ENCODE measurements at regions not wholly inside any gene's neighbourhood (a gene's known extent, or its start where the extent isn't known, plus 50 kb on each side); places are given as distances from the start of the nearest gene placed in this dataset.
A peak's percentile ranks its signal among the peaks of the same experiment; 100 is the strongest.

DNA sequence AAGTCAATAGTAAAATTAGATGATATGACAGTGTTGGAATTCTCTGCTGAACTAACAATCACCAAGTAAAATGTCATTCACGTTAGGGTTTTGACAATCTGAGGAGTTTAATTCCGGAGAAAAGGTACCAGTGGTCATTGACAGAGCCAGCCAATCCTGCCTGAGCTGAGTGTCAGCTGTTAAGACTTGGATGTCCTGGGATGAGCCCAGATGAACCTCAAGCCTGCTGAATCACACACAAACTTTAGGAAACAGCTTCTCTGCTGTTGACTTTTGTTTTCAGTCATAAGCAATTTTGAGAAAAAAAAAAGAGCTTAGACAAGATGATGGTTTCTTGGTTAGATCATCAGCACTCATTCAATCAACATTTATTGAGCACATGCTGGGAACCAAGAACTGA is 600.0 kb upstream of the SLC39A10 start:
- DNase-seq (ENCODE audit: low read depth), result no peak

DNA sequence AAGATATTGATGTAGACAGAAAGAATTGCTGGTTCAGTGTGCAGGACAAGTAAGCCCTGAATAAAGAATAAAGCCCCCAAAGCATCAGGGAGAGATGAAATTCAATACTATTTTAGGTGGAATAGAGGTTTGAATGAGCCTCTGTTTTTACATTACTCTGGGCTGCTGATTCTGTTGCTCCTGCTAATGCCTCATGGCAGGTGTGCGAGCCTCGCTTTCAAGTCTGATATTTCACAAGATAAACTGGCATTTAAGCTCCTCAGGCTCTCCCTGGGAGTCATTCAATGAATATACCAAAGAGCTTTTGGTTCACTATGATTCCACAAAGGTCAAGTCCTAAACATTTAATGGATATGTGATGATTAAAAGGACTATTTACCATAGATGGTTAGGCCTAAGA is 601.0 kb upstream of the SLC39A10 start:
- no peak for DNase-seq (ENCODE audit: low read depth)

DNA sequence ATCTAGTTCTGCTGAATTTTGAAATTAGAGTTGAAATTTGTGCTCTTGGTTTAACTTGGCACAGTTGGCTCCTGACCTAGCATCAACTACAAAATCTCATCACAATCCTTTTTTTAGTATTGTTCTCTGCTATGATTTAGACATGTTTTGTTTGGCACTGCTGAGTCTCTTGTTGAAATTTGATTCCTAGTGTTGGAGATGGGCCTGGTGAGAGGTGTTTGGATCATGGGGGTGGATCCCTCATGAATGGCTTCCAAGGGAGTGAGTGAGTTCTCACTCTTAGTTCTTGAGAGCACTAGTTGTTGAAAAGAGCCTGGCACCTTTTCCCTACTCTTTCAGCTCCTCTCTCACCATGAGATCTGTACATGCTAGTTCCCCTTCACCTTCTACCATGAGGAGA is 605.6 kb upstream of the SLC39A10 start:
- DNase-seq (ENCODE audit: low read depth), result no peak

DNA sequence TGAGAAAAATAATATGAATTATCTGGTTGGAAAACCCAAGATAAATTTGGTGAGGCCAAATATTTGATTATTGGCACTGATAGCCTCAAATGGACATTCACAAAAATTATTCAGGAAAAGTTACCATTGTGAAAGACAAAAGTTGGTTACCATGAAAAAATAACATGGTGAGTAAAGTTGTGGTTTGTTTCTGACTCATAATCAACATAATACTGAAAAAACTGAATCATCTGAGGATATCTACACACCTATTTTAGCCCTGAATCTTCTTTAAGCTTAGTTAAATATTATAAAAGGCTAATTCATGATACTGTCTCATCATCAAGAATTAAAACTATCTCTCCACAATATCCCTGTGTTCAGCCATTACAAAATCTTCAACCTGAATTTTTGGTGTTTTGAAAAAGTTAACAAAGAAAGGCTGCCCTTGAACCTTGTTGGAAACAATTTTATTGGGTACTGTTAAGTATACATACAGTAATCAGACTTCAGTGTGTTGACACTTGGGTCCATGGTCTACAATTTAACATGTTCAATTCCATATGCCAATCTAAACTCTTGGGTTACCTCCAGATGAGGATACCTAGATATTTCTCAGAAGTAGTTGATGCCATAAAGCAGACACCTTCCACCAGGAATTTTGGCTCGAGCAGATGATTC is 607.5 kb upstream of the SLC39A10 start:
- peak; percentile 78 for DNase-seq (ENCODE audit: low read depth)

DNA sequence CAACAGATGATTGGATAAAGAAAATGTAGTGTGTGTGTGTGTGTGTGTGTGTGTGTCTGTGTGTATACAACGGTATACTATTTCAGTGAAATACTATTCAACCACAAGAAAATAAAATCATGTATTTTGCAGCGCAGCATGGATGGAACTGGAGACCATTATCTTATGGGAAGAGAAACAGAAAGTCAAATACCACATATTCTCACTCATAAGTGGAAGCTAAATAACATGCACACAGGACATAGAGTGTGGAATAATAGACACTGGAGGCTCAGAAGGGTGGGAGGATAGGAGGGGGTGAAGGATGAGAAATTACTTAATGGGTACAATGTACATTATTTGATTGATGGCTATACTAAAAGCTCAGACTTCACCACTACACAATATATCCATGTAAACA is 609.1 kb upstream of the SLC39A10 start:
- DNase-seq (ENCODE audit: low read depth), result no peak

DNA sequence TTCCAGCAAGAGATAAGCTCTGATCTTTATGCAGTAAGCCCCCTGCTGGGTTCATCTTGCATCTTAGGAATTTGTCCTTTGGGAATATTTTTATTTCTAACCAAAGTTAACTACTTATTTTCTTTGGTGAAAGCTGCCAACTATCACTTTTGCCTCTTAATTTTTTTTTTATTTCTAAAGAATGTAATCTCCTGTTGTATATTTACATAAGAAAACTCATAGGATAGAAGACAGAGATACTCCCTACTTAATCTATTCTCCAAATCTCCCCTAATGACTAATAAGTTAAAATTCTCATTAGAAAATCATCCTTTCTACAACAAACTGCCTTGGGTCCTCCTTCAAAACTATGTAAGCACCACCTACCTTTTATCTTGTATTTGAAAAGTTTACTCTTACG is 612.2 kb upstream of the SLC39A10 start:
- DNase-seq (ENCODE audit: low read depth), result no peak

DNA sequence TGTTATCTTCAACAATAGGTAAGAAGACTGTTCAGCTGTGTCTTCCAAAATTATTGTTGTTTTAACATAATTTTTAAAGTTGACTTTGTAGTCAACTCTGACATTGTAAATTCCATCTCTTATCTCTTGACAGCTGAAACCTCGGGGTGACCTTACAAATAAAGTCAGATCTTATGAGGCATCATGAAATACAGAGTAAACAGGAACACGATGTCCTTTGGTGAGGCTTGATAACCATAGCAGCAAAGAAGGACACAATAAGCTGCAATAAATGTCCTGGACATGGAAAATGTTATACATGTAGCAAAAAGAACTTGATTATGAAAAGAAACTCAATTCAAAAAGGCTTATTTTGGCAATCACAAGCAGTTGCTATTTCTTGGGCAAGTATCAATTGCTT is 618.9 kb upstream of the SLC39A10 start:
- no peak for DNase-seq (ENCODE audit: low read depth)

DNA sequence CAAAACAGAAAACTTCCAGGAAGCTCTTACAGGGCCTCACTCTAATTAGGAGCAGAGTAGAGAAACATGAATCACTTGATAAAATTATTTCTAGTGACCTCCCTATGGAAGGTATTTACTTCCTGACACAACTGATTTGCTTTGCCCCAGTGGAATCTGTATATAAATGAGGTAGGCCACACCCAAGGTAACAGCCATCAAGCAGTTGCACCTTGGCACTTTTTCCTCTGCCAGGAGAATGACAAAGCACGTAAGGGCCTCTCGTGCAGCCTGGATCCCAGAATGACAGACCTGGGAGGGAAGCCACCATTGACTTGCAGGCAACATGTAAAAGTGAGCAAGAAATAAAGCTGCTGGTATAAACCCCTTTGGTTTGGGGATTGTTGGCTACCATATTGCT is 620.0 kb upstream of the SLC39A10 start:
- DNase-seq (ENCODE audit: low read depth), result peak; percentile 9

DNA sequence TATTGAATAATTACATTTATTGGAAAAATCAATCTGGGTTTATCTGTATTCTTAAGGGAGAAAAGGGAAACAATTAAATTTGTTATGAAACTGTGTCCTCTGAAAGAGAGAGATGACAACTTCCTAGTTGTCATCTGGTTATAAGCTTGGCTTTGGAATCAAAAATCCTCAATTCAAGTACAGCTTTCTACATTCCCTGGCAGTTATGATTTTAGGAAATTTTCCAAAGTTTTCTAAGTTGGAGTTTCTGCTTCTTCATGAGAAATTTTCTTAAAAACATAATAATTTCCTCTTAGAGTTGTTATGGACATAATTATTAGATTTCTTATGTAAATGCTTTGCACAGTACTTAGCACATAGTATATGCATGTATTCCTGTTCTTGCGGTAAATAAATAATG is 625.6 kb upstream of the SLC39A10 start:
- no peak for DNase-seq (ENCODE audit: low read depth)

DNA sequence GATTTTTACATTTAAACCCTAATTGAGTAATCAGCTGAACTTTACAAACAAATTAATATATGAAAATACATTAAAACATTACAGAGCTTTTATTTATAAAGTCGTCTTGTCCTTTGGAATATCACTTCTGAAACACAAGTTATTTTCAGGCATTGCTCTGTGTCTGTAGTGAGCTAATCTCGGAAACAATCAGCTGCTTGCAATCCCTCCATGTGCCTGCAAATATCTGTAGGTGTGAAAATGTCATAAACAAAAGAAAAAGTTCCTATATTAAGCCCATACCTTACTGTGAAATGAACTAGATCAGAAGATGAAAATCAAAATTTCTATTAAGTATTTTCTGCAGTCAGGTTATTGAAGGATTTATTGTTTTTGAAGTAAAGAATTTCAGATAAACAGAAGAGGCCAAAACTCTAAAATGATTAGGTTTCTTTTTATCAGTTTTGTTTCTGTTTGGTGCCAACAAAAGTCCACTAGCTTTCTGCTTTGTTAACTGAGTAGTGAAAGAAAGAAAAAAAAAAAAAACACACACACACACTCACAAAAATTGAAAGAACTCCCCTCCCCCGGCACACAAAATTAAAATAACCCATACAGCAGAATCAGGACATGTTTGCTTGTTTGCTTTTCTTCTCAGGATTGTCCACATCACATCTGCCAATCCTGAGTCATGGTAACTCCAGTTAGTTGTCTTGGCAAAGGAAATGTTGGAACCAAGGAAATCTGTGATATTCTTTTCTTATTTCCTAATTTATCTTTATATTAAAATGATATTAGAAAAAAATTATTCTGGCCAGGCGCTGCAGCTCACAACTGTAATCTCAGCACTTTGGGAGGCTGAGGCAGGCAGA is 627.0 kb upstream of the SLC39A10 start:
- no peak for DNase-seq (ENCODE audit: low read depth)

DNA sequence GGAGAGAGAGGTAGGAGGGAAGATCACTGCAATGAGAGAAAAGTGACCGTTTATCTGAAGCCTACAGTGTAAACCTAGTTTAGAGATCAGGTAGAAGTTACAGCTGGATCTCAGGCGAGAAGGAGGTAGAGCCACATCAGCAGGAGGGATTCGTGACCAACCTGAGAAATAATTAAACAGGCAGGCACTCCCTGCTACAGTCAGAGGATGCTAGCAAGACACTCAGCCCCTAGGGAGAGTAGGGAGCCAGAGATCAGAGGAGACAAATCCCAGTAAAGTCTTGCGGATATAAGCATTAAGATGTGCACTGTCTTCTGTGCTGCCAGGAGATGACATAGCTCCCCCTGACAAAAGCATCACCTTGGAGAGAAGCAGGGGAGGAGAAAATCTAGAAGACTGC is 629.1 kb upstream of the SLC39A10 start:
- DNase-seq (ENCODE audit: low read depth), result peak; percentile 22

DNA sequence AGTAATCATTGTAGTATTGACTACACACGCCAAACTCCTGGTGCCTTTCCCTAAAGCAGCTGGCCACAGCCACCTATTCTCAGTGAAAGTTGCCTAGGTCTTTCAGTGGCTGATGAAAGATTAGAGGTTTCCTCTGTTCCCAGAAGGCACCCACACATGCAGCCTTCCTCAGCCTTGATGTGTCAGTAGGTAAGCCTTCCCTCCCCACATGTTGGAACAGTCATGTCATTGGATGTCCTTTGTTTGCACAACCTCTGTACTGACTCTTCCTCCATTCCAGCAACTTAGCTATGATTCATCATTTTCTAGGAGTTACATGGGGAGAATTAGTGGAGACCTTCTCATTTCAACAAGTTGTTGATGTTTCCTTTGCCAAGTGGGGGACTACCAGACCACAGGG is 630.8 kb upstream of the SLC39A10 start:
- peak; percentile 61 for DNase-seq (ENCODE audit: low read depth)

DNA sequence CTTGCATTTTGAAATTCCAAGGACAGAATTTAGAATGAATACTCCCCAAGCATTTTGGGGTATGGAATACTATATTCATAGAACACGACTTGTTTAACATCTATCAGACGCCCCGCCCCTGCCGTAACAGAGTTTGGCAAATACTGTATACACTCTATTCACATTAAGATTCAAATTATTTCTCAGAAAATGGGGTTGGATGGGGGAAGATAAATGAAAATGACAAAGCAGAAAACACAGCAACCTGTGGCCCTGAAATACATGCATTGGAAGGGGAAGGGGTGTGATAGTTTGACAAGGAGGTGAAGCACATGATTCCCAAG is 634.6 kb upstream of the SLC39A10 start:
- DNase-seq (ENCODE audit: low read depth), result no peak

DNA sequence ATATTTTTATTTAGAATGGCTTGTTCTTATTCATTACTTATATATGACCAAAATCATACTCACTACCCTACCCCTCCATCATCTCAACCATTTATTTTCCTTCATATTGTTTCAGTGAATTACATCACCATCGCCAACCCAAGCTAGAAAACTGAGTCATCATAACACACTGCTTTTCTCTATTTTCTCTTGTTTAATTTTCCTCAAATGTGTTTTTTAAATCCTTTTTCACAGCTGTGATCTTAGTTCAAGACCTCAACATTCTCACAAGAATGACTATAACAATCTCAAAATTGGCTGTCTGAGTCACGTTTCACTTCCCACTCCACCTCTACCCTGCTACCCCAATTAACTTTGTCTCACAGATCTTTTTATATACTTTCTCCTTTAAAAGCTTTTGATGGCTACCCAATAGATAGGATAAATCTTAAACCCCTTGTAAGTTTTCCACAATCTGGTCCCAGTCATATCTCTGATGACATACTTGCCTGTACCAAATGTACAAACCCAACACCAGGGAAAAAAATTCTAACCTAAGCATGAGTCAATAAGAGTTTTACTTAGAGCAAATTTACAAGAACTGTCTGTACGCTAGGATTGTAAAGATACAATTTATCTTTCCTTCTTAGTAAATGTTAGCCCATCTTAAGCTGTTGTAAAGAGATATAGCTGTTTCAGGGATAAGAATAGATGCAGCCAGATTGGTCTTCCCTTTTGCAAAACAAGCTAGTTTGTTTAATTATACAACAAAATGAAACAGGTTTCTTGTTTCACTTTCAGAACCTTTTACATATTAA is 635.1 kb upstream of the SLC39A10 start:
- peak; percentile 11 for DNase-seq (ENCODE audit: low read depth)

DNA sequence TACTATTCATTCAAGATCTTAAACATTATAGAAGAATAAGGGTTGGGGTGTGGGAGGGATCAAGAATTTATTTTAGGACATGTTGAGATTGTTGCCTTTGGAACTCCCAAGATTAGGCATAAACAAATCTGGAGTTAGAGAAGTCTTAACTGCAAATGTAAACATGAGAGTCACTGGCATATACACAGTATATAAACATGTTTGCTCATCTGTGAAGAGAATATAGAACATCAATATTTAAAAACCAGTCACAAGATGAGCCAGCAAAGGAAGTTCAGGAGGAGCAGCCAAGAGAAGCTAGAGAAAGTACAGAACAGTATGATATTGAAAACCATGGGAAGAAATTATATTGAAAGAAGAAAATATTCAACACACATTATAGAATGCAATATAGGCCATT is 638.6 kb upstream of the SLC39A10 start:
- DNase-seq (ENCODE audit: low read depth), result no peak

DNA sequence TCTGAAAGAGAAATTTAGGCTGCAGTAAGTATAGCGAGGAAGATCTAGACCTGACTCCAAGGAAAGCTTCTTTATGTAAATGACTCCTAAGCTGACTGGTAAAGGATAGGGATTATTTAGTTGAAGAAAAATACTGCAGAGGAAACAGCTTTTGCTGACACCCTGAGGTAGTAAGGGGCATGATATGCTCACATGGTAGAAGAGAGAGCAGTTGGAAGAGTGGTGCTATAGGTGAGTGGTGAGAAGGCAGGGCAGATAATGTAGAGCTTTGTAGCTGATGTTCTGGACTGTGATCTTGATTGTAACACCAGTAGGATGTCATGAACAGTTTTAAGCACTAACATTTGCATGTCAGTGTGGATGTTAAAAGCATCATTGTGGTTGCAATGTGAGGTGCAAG is 639.1 kb upstream of the SLC39A10 start:
- DNase-seq (ENCODE audit: low read depth), result no peak

DNA sequence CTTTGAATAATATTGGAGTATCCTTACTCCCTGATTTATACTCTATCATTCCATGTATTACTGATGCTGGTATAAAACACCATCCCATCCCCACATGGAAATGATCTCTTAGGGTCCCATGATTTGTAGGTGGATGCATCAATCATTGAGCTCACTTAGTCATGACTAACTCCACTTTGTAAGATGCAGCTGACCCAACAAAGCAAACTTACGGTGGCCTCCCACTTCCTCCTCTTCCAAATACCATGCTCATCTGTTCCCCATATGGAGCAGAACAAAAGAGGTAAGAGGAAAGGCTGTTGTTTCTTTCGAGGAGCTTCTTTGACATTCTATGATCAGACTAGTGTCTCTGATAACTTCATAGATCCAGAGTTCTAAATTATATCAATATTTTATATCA is 640.2 kb upstream of the SLC39A10 start:
- no peak for DNase-seq (ENCODE audit: low read depth)

DNA sequence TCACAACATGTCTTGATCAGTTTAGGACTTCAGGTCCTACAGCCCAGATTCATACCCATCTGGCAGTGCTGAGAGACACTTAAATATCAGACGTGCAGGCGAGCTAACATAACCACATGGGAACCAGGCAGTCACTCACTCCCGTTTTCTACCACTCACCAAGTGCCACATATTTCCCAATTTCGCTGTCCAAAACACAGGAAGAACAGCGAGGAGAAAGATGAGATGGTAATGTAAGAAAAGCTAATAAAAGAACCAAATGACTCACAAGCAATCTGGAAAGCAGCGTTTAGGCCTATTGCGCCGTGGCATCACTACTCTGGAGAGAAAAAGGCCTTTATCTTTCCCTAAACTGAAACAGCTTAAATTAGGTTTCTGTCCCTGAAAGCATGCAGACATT is 647.8 kb upstream of the SLC39A10 start:
- peak; percentile 18 for DNase-seq (ENCODE audit: low read depth)

DNA sequence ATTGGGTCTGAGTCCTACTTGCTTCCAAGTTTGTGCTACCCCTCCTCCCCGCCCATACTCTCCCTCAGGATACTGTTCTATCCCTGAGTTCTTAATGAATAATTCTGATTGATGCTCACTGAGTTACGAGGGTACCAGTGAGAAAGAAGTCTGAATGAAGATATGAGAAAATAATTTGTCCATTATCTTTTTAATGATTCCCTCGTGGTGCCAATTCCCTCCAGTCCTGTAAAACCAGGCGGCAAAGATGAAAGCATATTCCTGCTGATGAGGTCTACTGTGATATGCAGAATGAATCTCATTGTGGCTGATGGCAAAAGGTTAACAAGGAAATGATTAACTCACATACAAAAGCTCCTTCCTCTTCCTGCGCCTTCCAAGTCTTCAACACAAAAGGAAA is 650.2 kb upstream of the SLC39A10 start:
- DNase-seq (ENCODE audit: low read depth), result no peak

DNA sequence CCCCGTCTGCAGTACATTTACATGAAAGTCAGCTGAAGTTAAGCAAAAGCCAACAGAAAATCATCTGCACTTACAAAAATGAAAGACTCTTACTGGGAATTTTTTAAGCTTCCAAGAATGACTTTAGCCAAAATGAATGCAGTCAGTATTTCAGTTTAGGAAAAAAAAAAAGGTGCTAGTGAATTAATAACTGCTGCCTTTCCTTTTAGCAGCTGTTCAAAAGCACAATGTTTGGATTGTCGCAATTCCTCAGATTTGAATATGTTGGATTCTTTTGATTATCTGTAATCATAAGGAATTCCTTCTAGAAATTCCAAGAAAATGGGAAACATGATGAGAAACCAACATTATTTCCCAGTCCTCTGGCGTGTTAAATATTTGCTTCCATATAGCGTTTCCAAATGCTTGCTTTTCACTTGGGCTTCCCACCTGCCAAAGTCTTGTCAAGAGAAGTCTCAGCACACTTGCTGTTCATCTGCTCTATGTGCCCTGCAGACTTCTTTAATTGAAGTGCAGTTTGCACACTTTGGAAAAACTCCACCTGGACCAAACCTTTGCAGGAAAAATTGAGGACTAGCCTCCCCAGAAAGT is 653.0 kb upstream of the SLC39A10 start:
- DNase-seq (ENCODE audit: low read depth), result peak; percentile 2

DNA sequence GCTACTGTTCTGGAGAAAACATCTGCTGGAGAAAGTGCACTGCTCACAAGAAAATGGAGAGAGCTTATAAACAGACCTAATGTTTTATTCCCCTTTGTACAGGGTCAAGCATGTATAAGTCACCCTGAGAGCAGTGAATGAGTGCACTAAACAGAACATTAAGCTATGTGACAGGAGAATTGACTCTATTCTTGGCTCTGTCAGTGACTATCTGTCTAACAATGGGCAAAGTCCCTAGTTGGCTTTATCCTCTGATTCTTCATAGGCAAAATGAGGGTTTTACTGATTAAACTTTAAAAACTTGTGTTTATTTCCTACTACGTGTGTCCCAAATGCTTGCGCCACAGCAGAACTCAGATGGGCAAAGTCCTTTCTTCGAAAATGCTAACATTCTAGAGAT is 655.1 kb upstream of the SLC39A10 start:
- DNase-seq (ENCODE audit: low read depth), result peak; percentile 4

DNA sequence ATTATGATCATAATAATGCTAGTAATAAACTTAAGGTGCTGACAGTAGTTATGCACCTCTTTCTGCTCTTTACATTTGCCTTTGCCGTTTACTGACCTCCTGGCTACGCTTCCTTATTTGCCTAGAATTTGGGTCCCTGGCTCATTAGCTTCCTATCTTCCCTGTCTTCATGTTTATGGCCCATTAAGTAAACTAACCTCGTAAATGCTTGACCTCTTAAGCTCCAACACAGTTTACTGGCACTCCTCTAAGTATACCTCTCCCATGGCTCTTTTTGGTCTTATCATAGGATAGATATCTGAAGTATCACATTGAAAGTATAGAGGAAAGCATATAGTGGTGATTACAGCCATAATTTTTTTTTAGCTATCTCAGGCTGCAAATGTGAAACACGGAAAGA is 657.3 kb upstream of the SLC39A10 start:
- no peak for DNase-seq (ENCODE audit: low read depth)

DNA sequence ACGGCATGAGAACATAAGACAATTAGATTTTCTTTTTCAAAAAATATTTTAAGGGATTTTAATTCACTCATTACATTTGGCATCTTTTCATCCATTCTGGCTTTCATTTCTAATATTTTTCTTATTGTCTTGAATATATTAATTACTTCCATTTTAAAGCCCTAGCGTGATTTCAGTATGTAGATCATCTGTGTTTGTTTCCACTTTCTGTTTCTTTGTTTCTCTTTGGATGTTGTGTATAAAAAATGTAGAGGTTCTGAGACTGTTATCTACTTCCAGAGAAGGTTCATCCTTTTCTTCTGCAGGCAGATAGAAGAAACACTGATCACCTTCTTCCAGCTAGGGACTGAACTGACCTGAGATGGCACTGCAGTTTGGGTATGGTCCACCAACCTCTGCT is 664.4 kb upstream of the SLC39A10 start:
- no peak for DNase-seq (ENCODE audit: low read depth)
